Spleen (tissue), 7 donors: ENCODE measurements at regions not wholly inside any gene's neighbourhood (a gene's known extent, or its start where the extent isn't known, plus 50 kb on each side); places are given as distances from the start of the nearest gene placed in this dataset.

Experiments
- POLR2A ChIP-seq, 3 donors: fragments of 450-650 bp; IDR thresholded peaks; one replicate each; pipeline ENCODE4 v1.5.1; 2017; ENCODE audit warnings: antibody characterized with exemption in 3 of 3, mild to moderate bottlenecking in 1 of 3
- POLR2AphosphoS5 ChIP-seq, 3 donors: sonication (generic); formaldehyde crosslinking; IDR thresholded peaks; one replicate each; pipeline ENCODE4 v1.5.1; 2017; ENCODE audit warnings: antibody characterized with exemption in 3 of 3
- TF ChIP-seq, protein P1 (sequence below), 11 experiments: fragments of 200-600 bp in 7 of 11; fragments of 450-650 bp in 4 of 11; sonication (generic) in 4 of 11; IDR thresholded peaks in 8 of 11; conservative IDR thresholded peaks in 3 of 11; 1 replicate in 7 of 11; 2 replicates in 4 of 11; pipeline versions ENCODE4 v1.4.0 to v1.8.0; 2016 to 2021; ENCODE audit warnings: antibody characterized with exemption in 11 of 11, inconsistent platforms in 4 of 11, mild to moderate bottlenecking in 1 of 11
- donor health status: DM: no; HTN: no; CAD: no; lungs with moderate emphysema.
- donor health status: DM: no; HTN: no; CAD: no.
- donor health status: DM: no; HTN: no; CAD: no.

- TF ChIP-seq, protein P1, sequence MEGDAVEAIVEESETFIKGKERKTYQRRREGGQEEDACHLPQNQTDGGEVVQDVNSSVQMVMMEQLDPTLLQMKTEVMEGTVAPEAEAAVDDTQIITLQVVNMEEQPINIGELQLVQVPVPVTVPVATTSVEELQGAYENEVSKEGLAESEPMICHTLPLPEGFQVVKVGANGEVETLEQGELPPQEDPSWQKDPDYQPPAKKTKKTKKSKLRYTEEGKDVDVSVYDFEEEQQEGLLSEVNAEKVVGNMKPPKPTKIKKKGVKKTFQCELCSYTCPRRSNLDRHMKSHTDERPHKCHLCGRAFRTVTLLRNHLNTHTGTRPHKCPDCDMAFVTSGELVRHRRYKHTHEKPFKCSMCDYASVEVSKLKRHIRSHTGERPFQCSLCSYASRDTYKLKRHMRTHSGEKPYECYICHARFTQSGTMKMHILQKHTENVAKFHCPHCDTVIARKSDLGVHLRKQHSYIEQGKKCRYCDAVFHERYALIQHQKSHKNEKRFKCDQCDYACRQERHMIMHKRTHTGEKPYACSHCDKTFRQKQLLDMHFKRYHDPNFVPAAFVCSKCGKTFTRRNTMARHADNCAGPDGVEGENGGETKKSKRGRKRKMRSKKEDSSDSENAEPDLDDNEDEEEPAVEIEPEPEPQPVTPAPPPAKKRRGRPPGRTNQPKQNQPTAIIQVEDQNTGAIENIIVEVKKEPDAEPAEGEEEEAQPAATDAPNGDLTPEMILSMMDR (IDR thresholded peaks at IDR 0.05 in 8 of 11, conservative IDR thresholded peaks at IDR 0.05 in 3 of 11) = no peak
- TF ChIP-seq POLR2AphosphoS5 (IDR thresholded peaks at IDR 0.05) (no peak), POLR2A (IDR thresholded peaks at IDR 0.05) (no peak)
These were observed 97.3 kb upstream of the SYT6 start for GRCh38 chr1:114250683-114251572.
